Body of pancreas (tissue), 4 donors: ENCODE measurements at regions not wholly inside any gene's neighbourhood (a gene's known extent, or its start where the extent isn't known, plus 50 kb on each side); places are given as distances from the start of the nearest gene placed in this dataset.

ENCODE experiments used
- ATAC-seq: fragments of 150-250 bp; one replicate; pipeline ENCODE4 v1.9.1; 2016
- DNase-seq, 4 donors: peaks; one replicate each; pipeline ENCODE4 v3.0.0-alpha.2; 2019
- H3K27ac ChIP-seq, 4 donors: fragments of 200-600 bp; sonication (generic); 1 replicate in 3 of 4; 2 replicates in 1 of 4; pipeline versions ENCODE4 v1.5.1 to v1.6.1; 2016 to 2019; ENCODE audit warnings: mild to moderate bottlenecking in 1 of 4, mixed read lengths in 1 of 4, moderate library complexity in 1 of 4
- H3K27me3 ChIP-seq, 2 donors: fragments of 200-600 bp; sonication (generic); one replicate each; pipeline ENCODE4 v1.6.0; 2016; ENCODE audit warnings: mild to moderate bottlenecking in 1 of 2
- H3K36me3 ChIP-seq, 2 donors: fragments of 200-600 bp; sonication (generic); replicated peaks in 1 of 2; 2 replicates each; pipeline ENCODE4 v1.5.1; 2016; ENCODE audit warnings: low read depth in 2 of 2; ENCODE audit not compliant: insufficient read depth in 1 of 2
- H3K4me1 ChIP-seq: fragments of 200-600 bp; sonication (generic); one replicate; pipeline ENCODE4 v1.6.0; 2016
- H3K4me3 ChIP-seq, 2 donors: fragments of 200-600 bp; sonication (generic); 1 replicate in 1 of 2; 2 replicates in 1 of 2; pipeline ENCODE4 v1.5.1; 2016 to 2019
- H3K9me3 ChIP-seq, 3 donors: fragments of 200-600 bp; sonication (generic); 1 replicate in 2 of 3; 2 replicates in 1 of 3; pipeline ENCODE4 v1.5.1; 2016
- POLR2A ChIP-seq, 3 donors: fragments of 450-650 bp; IDR thresholded peaks; one replicate each; pipeline ENCODE4 v1.6.1; 2016; ENCODE audit warnings: antibody characterized with exemption in 3 of 3, mild to moderate bottlenecking in 2 of 3
- WGBS, 2 donors: methylation state at CpG; one replicate each; pipeline ENCODE4 v1.1.5; 2017; 5-methylcytosine and 5-hydroxymethylcytosine counted together
- intact Hi-C: fragments of 100-400 bp; cut with DNase I; formaldehyde crosslinking; loops from one replicate; pipeline ENCODE4 v1.15.1; 2023
- TF ChIP-seq, protein P1 (sequence below), 7 experiments: fragments of 450-650 bp in 4 of 7; fragments of 200-600 bp in 3 of 7; sonication (generic) in 3 of 7; IDR thresholded peaks; one replicate each; pipeline ENCODE4 v1.5.1; 2016 to 2019; ENCODE audit warnings: antibody characterized with exemption in 7 of 7

GRCh38 chr14:98175881-98176280 is 1096.1 kb downstream of the BCL11B start:
- TF ChIP-seq, protein P1, sequence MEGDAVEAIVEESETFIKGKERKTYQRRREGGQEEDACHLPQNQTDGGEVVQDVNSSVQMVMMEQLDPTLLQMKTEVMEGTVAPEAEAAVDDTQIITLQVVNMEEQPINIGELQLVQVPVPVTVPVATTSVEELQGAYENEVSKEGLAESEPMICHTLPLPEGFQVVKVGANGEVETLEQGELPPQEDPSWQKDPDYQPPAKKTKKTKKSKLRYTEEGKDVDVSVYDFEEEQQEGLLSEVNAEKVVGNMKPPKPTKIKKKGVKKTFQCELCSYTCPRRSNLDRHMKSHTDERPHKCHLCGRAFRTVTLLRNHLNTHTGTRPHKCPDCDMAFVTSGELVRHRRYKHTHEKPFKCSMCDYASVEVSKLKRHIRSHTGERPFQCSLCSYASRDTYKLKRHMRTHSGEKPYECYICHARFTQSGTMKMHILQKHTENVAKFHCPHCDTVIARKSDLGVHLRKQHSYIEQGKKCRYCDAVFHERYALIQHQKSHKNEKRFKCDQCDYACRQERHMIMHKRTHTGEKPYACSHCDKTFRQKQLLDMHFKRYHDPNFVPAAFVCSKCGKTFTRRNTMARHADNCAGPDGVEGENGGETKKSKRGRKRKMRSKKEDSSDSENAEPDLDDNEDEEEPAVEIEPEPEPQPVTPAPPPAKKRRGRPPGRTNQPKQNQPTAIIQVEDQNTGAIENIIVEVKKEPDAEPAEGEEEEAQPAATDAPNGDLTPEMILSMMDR (IDR thresholded peaks at IDR 0.05): no peak
- TF ChIP-seq POLR2A (IDR thresholded peaks at IDR 0.05): no peak
- Histone ChIP-seq H3K36me3 (no peaks in the 10 kb centered on the region), H3K9me3 (no peaks in the 10 kb centered on the region), H3K4me3 (no peak overlapping the region), H3K27me3 (no peaks in the 10 kb centered on the region), H3K27ac (no peak overlapping the region), H3K4me1 (no peaks in the 10 kb centered on the region)
- no peak for ATAC-seq
- no peak for DNase-seq
- intact Hi-C loops: no loop called here
- 67 to 75% methylated on average over 5 of the region's 5 CpGs for WGBS, 2 donors

GRCh38 chr14:98176892-98177291 is 1095.1 kb downstream of the BCL11B start:
- no peaks in the 10 kb centered on the region for H3K27me3 ChIP-seq
- no peaks in the 10 kb centered on the region for H3K9me3 ChIP-seq
- ATAC-seq: no peak
- DNase-seq: no peak
- H3K36me3 ChIP-seq: no peaks in the 10 kb centered on the region
- H3K4me1 ChIP-seq: no peaks in the 10 kb centered on the region
- no peak overlapping the region for H3K4me3 ChIP-seq
- TF ChIP-seq, protein P1 (IDR thresholded peaks at IDR 0.05): no peak
- no peak for TF ChIP-seq POLR2A (IDR thresholded peaks at IDR 0.05)
- WGBS, 2 donors: 68% methylated on average over 3 of the region's 3 CpGs
- intact Hi-C loops: no loop called here
- no peak overlapping the region for H3K27ac ChIP-seq

DNA sequence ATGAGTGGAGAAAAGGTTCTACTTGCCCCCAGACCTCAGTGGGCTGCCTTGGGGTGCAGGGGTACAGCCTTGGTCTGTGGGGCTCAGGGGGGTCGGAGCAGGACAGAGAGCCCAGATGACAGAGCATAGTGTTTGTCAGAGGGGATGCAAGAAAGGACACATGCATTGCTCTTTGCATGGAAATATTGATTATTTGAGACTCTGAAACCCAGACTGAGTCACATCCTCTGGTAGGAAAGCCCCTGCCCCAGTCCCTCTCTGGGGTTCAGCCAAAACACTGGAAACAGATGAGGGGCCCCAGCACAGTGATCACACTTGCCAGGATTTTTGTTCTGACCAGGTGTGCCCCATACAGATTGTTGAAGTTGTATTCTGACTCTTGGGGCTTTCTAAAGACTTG is 1094.4 kb downstream of the BCL11B start:
- H3K4me3 ChIP-seq: no peak overlapping the region
- TF ChIP-seq, protein P1 (IDR thresholded peaks at IDR 0.05): no peak
- no peak for TF ChIP-seq POLR2A (IDR thresholded peaks at IDR 0.05)
- H3K9me3 ChIP-seq: no peaks in the 10 kb centered on the region
- no peaks in the 10 kb centered on the region for H3K27me3 ChIP-seq
- 64 to 79% methylated on average over 1 of the region's 1 CpG for WGBS, 2 donors
- no peaks in the 10 kb centered on the region for H3K36me3 ChIP-seq
- DNase-seq (no peak), ATAC-seq (no peak)
- intact Hi-C loops: no loop called here
- H3K27ac ChIP-seq: no peak overlapping the region
- H3K4me1 ChIP-seq: no peaks in the 10 kb centered on the region

GRCh38 chr14:98181241-98181640 is 1090.8 kb downstream of the BCL11B start:
- Histone ChIP-seq H3K27ac (no peak overlapping the region), H3K27me3 (peaks cover 0 to 9% of the 10 kb centered on the region in 2 donors), H3K36me3 (no peaks in the 10 kb centered on the region), H3K4me1 (no peaks in the 10 kb centered on the region), H3K4me3 (no peak overlapping the region), H3K9me3 (no peaks in the 10 kb centered on the region)
- TF ChIP-seq, protein P1 (IDR thresholded peaks at IDR 0.05): no peak
- TF ChIP-seq POLR2A (IDR thresholded peaks at IDR 0.05): no peak
- 60 to 69% methylated on average over 7 of the region's 7 CpGs for WGBS, 2 donors
- intact Hi-C loops: no loop called here
- DNase-seq (no peak), ATAC-seq (no peak)

DNA sequence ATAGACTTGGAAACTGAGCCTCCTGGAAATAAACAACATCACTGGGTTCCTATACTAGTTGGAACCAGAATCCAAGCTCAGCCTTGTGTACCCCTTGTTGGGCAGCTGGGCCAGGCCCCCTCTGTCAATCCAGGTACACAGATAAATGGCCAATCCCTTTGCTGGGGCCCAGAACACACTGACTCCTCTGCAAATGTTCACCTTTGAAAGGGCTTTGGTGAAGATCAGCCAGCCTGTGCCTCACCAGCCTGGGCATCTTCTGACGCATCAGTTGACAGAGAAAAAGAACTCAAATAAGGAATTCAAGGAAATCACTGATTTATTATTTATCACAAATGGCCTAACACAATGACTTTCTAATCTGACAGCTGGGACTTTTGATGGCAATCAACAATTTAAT is 1090.2 kb downstream of the BCL11B start:
- Histone ChIP-seq H3K4me1 (no peaks in the 10 kb centered on the region), H3K9me3 (no peaks in the 10 kb centered on the region), H3K4me3 (no peak overlapping the region), H3K27ac (no peak overlapping the region), H3K27me3 (peaks cover 0 to 9% of the 10 kb centered on the region in 2 donors), H3K36me3 (no peaks in the 10 kb centered on the region)
- intact Hi-C loops: no loop called here
- 80 to 88% methylated on average over 1 of the region's 1 CpG for WGBS, 2 donors
- no peak for ATAC-seq
- DNase-seq: no peak
- TF ChIP-seq POLR2A (IDR thresholded peaks at IDR 0.05): no peak
- TF ChIP-seq, protein P1 (IDR thresholded peaks at IDR 0.05): no peak
